Neural crest cell (in vitro differentiated cells): ENCODE measurements at regions not wholly inside any gene's neighbourhood (a gene's known extent, or its start where the extent isn't known, plus 50 kb on each side); places are given as distances from the start of the nearest gene placed in this dataset.

Source experiments
- DNase-seq: peaks from one replicate; pipeline ENCODE4 v3.0.0; 2021; ENCODE audit warnings: low read depth, mixed read lengths, low spot score
- H3K27ac Mint-ChIP-seq: one replicate; pipeline ENCODE4 v1.8.0; 2021; ENCODE audit warnings: mild to moderate bottlenecking, mixed read lengths; ENCODE audit not compliant: unreplicated experiment
- H3K27me3 Mint-ChIP-seq: 2 replicates; pipeline ENCODE4 v1.8.0; 2021; ENCODE audit warnings: low read depth, mild to moderate bottlenecking, mixed read lengths
- H3K36me3 Mint-ChIP-seq: 2 replicates; pipeline ENCODE4 v1.8.0; 2021; ENCODE audit warnings: low read depth, mild to moderate bottlenecking, mixed read lengths
- H3K4me1 Mint-ChIP-seq: 2 replicates; pipeline ENCODE4 v1.8.0; 2021; ENCODE audit warnings: mixed read lengths
- H3K4me3 Mint-ChIP-seq: one replicate; pipeline ENCODE4 v1.8.0; 2021; ENCODE audit warnings: mild to moderate bottlenecking, mixed read lengths
- H3K9me3 Mint-ChIP-seq: 2 replicates; pipeline ENCODE4 v1.8.0; 2021; ENCODE audit warnings: mixed read lengths
- TF ChIP-seq, protein P1 (sequence below): fragments of 200-600 bp; sonication (generic); conservative IDR thresholded peaks from 2 replicates; pipeline ENCODE4 v1.5.0; 2021; ENCODE audit warnings: antibody characterized with exemption, mild to moderate bottlenecking

- no peak for DNase-seq
- TF ChIP-seq, protein P1, sequence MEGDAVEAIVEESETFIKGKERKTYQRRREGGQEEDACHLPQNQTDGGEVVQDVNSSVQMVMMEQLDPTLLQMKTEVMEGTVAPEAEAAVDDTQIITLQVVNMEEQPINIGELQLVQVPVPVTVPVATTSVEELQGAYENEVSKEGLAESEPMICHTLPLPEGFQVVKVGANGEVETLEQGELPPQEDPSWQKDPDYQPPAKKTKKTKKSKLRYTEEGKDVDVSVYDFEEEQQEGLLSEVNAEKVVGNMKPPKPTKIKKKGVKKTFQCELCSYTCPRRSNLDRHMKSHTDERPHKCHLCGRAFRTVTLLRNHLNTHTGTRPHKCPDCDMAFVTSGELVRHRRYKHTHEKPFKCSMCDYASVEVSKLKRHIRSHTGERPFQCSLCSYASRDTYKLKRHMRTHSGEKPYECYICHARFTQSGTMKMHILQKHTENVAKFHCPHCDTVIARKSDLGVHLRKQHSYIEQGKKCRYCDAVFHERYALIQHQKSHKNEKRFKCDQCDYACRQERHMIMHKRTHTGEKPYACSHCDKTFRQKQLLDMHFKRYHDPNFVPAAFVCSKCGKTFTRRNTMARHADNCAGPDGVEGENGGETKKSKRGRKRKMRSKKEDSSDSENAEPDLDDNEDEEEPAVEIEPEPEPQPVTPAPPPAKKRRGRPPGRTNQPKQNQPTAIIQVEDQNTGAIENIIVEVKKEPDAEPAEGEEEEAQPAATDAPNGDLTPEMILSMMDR, result no peak
- Mint-ChIP-seq H3K27ac (no peak overlapping the region), H3K27me3 (no peaks in the 10 kb centered on the region), H3K4me1 (no peaks in the 10 kb centered on the region), H3K36me3 (no peaks in the 10 kb centered on the region), H3K9me3 (peaks cover 13% of the 10 kb centered on the region), H3K4me3 (no peak overlapping the region)
Observed at GRCh38 chr4:152259866-152260265, 276.0 kb downstream of the FBXW7 start.

DNA sequence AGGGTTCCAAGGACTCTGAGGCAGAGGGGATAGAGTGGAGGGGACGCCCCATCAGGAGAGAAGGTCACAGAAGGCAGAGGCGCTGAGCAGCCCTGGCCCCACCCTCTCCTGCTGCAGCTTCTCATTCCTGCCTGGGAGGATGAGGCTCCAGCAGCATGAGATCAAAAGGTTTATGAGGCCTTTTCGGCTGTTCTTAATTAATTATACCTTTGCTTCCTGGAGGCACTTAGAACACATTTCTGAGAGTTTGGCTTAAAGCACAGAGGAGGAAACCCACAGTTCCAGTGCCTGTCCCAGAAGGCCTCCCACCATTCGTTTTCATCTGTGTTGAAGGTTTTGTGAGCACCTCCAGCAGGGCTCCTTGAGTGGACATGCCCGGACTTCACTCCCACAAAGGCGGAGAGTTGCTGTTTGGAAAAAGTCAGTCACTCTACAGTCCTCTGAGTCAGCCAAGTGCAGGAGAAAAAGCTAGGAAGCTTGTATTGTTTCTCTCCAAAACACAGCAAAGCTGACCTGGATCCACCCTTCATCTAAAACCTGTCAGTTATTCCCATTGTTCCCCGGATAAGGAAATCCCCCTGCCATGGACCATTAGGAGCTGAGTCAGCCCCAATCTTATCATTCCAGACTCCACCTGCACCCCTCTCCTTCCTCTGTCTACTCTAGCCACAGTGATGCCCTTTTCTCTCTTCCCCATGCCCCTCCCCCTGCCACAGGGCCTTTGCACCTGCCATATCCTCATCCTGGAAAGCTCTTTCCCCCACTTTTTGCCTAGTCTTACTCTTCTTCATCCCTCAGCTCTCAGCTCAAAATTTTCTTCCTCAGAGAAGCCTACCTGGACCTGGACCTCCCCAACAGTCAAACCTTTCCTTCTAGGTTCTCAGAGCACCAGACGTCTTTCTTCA, 276.8 kb downstream of the FBXW7 start:
- Mint-ChIP-seq H3K27ac (no peak overlapping the region), H3K4me1 (no peaks in the 10 kb centered on the region), H3K9me3 (peaks cover 13% of the 10 kb centered on the region), H3K36me3 (no peaks in the 10 kb centered on the region), H3K4me3 (no peak overlapping the region), H3K27me3 (no peaks in the 10 kb centered on the region)
- TF ChIP-seq, protein P1, result no peak
- no peak for DNase-seq

DNA sequence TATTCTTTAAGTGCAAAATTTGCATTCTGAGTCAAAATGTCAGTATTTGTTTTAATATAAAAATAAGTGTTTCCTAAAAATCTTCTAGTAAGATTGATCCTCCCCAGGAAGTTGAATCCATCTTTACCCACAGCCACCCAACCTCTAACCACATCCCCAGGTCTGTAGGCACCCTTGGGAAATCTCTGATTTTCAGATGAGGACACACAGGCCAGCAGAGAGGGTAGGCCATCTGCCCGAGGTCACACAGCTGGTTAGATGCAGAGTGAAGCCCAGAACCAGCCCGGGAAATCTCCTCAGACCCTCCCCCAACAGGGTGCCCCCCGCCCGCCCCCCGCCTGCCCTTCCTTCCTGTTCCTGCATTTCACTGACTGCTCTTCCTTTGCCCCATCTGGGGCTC, 277.5 kb downstream of the FBXW7 start:
- H3K27me3 Mint-ChIP-seq, result no peaks in the 10 kb centered on the region
- H3K9me3 Mint-ChIP-seq, result peaks cover 15% of the 10 kb centered on the region
- no peak for DNase-seq
- TF ChIP-seq, protein P1, result no peak
- no peak overlapping the region for H3K4me3 Mint-ChIP-seq
- no peak overlapping the region for H3K27ac Mint-ChIP-seq
- H3K36me3 Mint-ChIP-seq, result no peaks in the 10 kb centered on the region
- H3K4me1 Mint-ChIP-seq, result no peaks in the 10 kb centered on the region

DNA sequence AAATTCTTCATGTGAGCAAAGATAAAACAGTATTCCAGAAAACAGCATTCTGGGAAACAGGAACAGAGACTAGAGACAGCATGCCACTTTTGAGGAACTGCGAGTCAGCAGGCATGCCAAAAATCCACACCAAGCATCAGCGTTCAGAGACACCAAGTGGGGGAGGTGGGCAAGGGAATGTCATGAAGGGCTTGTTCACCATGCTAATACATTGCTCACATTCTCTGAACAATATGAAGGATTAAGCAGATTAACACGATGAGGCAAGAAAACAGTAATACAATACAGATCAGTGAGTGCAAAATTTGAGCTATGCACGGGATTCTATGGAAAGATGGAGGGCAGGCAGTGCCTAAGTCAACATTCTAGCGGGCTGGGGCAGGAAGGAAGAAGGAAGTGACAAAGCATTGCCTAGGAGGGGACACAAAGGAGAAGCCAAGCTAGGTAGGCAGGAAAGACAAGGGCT, 278.3 kb downstream of the FBXW7 start:
- DNase-seq, result no peak
- Mint-ChIP-seq H3K27me3 (no peaks in the 10 kb centered on the region), H3K9me3 (peaks cover 16% of the 10 kb centered on the region), H3K27ac (no peak overlapping the region), H3K4me3 (no peak overlapping the region), H3K36me3 (peaks cover under 1% of the 10 kb centered on the region), H3K4me1 (no peaks in the 10 kb centered on the region)
- TF ChIP-seq, protein P1, result no peak

- Mint-ChIP-seq H3K27me3 (no peaks in the 10 kb centered on the region), H3K4me1 (no peaks in the 10 kb centered on the region), H3K27ac (no peak overlapping the region), H3K36me3 (peaks cover 2% of the 10 kb centered on the region), H3K9me3 (peaks cover 20% of the 10 kb centered on the region), H3K4me3 (no peak overlapping the region)
- no peak for DNase-seq
- TF ChIP-seq, protein P1, result no peak
Observed at GRCh38 chr4:152256996-152257395, 278.9 kb downstream of the FBXW7 start.
